GM19463 (cell line): ENCODE measurements at regions not wholly inside any gene's neighbourhood (a gene's known extent, or its start where the extent isn't known, plus 50 kb on each side); places are given as distances from the start of the nearest gene placed in this dataset.
A peak's percentile ranks its signal among the peaks of the same experiment; 100 is the strongest.
"Not testable (repeated sequence)": the region's sequence is repeated elsewhere in the genome, so short reads cannot be mapped to it uniquely, and the experiment has no call there.

Experiments
- ATAC-seq: cut with Tn5 transposase; IDR thresholded peaks from one replicate; pipeline ENCODE4 v1.9.1; 2021; ENCODE audit warnings: mild to moderate bottlenecking, moderate library complexity; ENCODE audit not compliant: unreplicated experiment

DNA sequence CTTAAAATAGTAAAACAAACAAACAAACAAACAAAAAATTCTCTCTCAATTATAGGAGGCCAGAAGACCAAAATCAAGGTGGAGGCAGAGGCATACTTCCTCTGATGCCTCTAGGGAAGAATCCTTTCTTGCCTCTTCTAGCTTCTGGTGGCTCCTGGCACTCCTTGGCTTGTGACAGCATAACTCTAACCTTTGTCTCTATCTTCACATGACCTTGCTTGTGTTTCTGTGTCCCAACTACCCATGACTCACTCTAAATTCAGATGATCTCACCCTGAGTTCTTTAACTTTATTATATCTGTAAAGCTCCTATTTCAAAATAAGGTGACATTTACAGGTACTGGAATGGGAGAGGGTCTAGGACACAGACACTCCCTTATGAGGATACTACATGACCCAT is 88.3 kb upstream of the ANTXRL start:
- ATAC-seq: no peak

DNA sequence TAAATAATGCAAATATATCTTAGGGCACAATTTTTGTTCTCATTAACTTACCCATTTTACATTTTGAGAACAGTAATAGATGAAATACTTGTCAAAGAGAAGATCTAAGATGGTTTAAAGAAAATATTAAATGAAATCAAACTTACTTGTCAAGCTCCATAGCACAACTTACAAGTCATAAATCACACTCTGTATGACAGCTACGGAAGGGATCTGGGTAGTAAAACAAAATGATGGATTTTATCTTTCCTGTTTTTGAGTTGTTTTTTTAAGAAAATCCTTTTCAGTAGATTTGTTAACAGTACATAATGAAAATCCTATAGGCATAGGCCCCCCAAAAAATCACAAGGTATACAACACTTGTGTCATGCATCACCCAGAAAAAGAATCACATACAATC is 84.4 kb upstream of the ANTXRL start:
- ATAC-seq: not testable (repeated sequence)

GRCh38 chr10:46204482-46205102 is 82.2 kb upstream of the ANTXRL start:
- ATAC-seq: not testable (repeated sequence)

GRCh38 chr10:46210427-46210826 is 76.4 kb upstream of the ANTXRL start:
- ATAC-seq: not testable (repeated sequence)

DNA sequence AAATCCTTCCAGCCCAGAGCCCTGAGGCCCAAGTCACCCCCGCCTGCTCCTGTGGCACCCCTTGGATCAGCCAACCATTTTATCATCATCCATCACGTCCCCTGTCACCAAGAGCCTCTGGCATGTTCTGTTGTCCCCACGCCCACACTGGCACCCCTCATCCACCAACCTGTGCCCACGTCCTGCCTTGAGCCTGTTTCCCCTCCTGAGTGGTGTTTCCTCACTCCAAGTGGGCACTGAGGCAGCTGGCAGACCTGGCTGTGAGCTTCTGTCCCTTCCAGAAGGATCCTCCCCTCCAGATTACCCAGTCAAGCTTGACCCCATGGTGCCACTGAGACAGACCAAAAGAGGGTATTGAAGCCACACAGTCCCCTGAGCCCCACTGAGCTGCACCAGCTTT is 71.4 kb upstream of the ANTXRL start:
- no peak for ATAC-seq

DNA sequence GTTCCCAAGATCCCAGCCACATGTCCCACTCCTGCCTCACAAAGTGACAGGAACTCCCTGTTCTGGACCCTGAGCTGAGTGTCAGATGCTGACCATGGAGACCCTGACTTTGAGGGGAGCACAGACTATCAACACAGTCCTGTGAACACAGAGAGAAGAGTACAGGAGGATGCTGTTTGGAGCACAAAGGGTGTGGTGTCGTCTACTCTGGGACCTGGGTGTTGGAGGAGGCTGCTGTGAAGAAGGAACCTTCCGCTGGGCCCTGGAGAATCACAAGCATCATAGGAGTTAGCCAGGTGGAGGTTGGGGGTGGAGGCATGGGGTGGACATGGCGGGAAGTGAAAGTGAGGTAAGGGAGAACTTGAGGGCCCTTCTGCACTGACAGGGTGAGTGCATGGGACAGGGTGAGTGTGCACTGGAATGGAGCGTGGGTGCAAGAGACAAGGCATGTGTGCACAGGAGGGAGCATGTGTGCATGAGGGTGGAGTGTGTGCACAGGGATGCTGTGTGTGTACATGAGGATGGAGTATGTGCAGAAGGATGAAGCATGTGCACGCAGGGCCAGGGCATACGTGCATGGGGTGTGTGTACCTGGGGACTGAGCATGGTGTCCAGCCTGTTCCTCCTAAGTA is 70.7 kb upstream of the ANTXRL start:
- ATAC-seq: no peak

- peak; percentile 54 for ATAC-seq
Observed at GRCh38 chr10:46216836-46217751, 69.7 kb upstream of the ANTXRL start.

DNA sequence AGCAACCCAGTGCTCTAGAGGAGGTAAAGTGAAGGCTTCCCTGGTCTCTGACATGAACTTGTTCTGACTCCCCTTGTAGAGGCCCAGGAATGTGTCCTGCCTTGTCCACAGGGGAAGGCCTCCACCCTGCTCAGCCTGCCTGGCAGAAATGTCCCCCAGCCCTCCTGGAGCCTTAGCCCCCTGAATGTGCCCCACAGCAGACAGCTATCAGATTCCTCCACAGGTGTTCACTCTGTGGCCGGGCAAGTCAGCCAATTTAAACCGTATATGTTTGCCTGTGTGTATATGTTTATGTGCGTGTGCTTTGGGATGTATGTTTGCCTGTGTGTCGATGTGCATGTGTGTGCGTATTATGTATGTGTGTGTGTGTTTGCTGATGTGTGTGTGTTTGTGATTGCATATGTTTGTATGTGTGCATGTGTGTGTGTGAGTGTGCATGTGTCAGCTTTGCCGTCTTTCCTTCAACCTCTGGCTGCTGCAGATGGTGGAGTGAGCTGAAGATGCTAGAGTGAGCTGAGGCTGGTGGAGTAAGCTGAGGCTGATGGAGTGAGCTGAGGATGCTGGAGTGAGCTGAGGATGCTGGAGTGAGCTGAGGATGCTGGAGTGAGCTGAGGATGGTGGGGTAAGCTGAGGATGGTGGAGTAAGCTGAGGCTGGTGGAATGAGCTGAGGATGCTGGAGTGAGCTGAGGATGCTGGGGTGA is 68.9 kb upstream of the ANTXRL start:
- ATAC-seq: no peak

GRCh38 chr10:46218921-46219320 is 67.9 kb upstream of the ANTXRL start:
- no peak for ATAC-seq

- ATAC-seq: not testable (repeated sequence)
Observed at GRCh38 chr10:46219431-46219990, 67.3 kb upstream of the ANTXRL start.

- ATAC-seq: no peak
Observed at GRCh38 chr10:46220187-46220586, 66.6 kb upstream of the ANTXRL start.

DNA sequence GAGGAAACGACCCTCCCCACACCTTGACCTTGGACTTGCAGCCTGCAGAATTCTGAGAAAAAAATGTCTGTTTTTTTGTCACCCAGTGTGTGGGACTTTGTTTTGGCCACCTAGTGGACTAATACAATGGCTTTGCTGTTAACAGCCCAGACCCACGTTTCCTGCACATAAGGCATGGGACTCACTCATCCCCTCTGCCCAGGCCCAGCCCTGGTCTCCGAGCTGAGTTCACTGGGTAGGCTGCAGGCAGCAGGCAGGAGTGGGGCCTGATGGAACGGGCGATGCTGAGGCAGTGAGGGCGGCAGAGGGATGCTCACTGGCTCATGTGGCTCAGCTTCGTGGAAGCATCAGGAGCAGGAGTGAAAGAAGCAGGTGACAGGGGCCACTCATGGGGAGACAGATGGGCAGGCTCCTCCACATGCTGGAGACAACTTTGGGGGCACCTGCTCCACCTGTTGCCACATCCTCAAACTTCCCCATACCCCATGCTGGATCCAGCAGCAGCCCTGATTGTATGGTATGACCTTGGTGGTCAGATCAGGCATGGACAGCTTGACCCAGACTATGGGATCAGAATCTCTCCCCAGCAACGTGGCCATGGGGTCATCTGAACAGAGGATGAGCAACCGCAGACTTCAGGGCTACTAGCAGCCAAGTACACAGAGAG is 65.8 kb upstream of the ANTXRL start:
- ATAC-seq: no peak

DNA sequence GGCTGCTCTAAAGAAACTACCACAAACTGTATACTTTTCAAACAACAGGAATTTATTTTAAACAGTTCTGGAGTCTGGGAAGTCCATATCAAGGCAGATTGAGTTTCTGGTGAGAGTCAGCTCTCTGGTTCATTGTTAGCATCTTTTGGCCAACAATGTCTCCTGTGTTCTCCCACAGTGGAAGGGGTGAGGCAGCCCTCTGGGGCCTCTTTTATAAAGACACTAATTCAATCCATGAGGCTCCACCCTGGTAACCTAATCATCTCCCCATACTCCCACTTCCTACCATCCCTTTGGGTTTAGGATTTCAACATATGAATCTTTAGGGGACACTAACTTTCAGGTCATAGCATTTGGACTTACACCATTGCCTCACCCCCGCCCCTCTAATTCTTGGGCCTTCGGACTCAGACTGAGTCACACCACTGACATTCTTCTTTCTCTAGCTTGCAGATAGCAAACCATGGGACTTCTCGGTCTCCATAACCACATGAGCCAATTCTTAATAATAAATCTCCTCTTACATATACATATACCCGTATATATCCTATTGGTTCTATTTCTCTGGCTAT is 64.3 kb upstream of the ANTXRL start:
- no peak for ATAC-seq

DNA sequence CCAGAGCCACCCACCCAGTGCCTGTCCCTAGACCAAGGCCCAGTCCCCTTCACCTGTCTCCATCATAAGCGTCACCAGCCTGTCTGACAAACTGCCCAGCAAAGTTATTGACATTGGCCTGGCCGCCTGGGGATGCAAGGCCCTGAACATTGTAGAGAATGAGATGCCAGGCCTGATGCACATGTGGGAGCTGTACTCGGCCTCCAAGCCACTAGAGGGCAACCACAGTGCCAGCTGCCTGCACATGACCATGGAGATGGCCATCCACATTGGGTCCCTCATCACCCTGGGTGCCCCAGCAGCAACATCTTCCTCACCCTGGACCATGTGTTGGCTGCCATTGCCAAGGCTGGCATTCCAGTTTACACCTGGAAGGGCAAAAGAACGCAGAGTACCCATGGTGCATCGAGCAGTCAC is 63.7 kb upstream of the ANTXRL start:
- ATAC-seq: no peak

DNA sequence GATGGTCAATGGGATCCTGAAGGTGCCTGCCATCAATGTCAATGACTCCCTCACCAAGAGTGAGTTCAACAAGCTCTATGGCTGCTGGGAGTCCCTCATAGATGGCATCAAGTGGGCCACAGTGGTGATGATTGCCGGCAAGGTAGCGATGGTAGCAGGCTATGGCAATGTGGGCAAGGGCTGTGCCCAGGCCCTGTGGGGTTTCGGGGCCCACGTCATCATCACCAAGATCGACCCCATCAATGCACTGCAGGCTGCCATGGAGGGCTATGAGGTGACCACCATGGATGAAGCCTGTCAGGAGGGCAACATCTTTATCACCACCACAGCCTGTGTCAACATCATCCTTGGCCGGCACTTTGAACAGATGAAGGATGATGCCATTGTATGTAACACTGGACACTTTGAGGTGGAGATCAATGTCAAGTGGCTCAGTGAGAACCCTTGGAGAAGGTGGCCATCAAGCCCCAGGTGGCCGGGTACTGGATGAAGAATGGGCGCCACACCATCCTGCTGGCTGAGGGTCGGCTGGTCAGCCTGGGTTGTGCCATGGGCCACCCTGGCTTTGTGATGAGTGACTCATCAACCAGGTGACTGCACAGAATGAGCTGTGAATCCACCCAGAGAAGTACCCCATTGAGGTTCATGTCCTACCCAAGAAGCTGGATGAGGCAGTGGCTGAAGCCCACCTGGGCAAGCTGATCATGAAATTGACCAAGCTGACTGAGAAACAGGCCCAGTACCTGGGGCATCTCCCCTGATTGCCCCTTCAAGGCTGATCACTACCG is 63.0 kb upstream of the ANTXRL start:
- ATAC-seq: no peak

GRCh38 chr10:46224414-46224682 is 62.4 kb upstream of the ANTXRL start:
- ATAC-seq: no peak

- no peak for ATAC-seq
Observed at GRCh38 chr10:46225597-46225996, 61.2 kb upstream of the ANTXRL start.

- no peak for ATAC-seq
Observed at GRCh38 chr10:46226232-46226631, 60.6 kb upstream of the ANTXRL start.

DNA sequence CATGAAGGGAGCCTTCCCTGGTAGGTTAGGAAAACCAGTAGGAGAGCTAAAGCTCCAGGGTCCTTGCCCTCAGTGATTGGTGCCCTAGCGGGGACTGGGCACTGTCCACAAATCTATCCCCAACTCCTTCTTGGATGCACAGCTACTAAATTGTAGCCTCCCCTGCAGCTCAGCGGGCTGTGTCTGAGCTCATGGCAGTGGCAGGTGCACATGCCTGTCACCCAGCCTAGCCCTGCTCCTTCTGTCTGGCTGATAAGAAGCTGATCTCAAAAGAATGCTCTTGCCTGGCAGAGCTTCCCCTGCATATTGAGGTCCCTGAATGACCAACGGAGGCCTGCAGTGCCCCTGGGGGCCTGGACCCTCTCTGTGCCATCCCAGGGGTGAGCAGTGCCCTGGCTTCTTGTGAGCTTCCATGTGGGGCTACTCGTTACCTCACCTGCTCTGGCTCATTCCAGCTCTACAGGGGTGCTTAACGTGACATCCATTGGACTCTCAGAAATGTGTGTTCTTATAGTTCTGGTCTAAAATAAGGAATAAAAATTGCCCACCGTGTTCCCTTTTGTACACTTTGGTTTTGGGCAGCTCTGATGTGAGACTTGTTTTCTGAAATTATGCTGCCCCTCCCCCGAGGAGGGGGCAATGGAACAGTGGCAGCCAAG is 59.8 kb upstream of the ANTXRL start:
- ATAC-seq: no peak
